AG08396 (cell line): ENCODE measurements at regions not wholly inside any gene's neighbourhood (a gene's known extent, or its start where the extent isn't known, plus 50 kb on each side); places are given as distances from the start of the nearest gene placed in this dataset.
A peak's percentile ranks its signal among the peaks of the same experiment; 100 is the strongest.

Experiments used
- DNase-seq: peaks from one replicate; pipeline ENCODE4 v3.0.0; 2012; ENCODE audit warnings: low spot score, mixed read lengths

- DNase-seq: no peak
These were observed 343.3 kb upstream of the RPS6KA3 start for GRCh38 chrX:20609916-20610415.

- DNase-seq: no peak
These were observed 340.1 kb upstream of the RPS6KA3 start for GRCh38 chrX:20606831-20607230.

- DNase-seq: no peak
These were observed 330.1 kb upstream of the RPS6KA3 start for GRCh38 chrX:20596856-20597255.

- no peak for DNase-seq
These were observed 329.3 kb upstream of the RPS6KA3 start for GRCh38 chrX:20595928-20596575.

- no peak for DNase-seq
These were observed 328.3 kb upstream of the RPS6KA3 start for GRCh38 chrX:20594985-20595384.

GRCh38 chrX:20593836-20594235 lies 327.1 kb upstream of the RPS6KA3 start:
- DNase-seq: no peak

GRCh38 chrX:20593402-20593801 lies 326.7 kb upstream of the RPS6KA3 start:
- DNase-seq: no peak

GRCh38 chrX:20591246-20591645 lies 324.5 kb upstream of the RPS6KA3 start:
- DNase-seq: no peak

- no peak for DNase-seq
These were observed 319.1 kb upstream of the RPS6KA3 start for GRCh38 chrX:20585782-20586181.

- no peak for DNase-seq
These were observed 304.9 kb upstream of the RPS6KA3 start for GRCh38 chrX:20571611-20572010.

- DNase-seq: no peak
These were observed 300.4 kb upstream of the RPS6KA3 start for GRCh38 chrX:20567108-20567507.

- DNase-seq: peak; percentile 12
These were observed 280.9 kb upstream of the RPS6KA3 start for GRCh38 chrX:20547611-20548051.

GRCh38 chrX:20545538-20545937 lies 278.8 kb upstream of the RPS6KA3 start:
- no peak for DNase-seq

GRCh38 chrX:20542072-20542471 lies 275.4 kb upstream of the RPS6KA3 start:
- DNase-seq: no peak

GRCh38 chrX:20538974-20539373 lies 272.3 kb upstream of the RPS6KA3 start:
- no peak for DNase-seq

- DNase-seq: no peak
These were observed 265.0 kb upstream of the RPS6KA3 start for GRCh38 chrX:20531667-20532066.

GRCh38 chrX:20530406-20530921 lies 263.8 kb upstream of the RPS6KA3 start:
- DNase-seq: peak; percentile 52

- DNase-seq: no peak
These were observed 263.0 kb upstream of the RPS6KA3 start for GRCh38 chrX:20529711-20530110.

GRCh38 chrX:20529301-20529700 lies 262.6 kb upstream of the RPS6KA3 start:
- no peak for DNase-seq

GRCh38 chrX:20527558-20528011 lies 260.9 kb upstream of the RPS6KA3 start:
- DNase-seq: no peak

GRCh38 chrX:20527041-20527440 lies 260.3 kb upstream of the RPS6KA3 start:
- no peak for DNase-seq

GRCh38 chrX:20523626-20524312 lies 257.1 kb upstream of the RPS6KA3 start:
- no peak for DNase-seq

GRCh38 chrX:20522420-20522819 lies 255.7 kb upstream of the RPS6KA3 start:
- DNase-seq: no peak
